GM18519 (cell line): ENCODE measurements at regions not wholly inside any gene's neighbourhood (a gene's known extent, or its start where the extent isn't known, plus 50 kb on each side); places are given as distances from the start of the nearest gene placed in this dataset.
"Not testable (repeated sequence)": the region's sequence is repeated elsewhere in the genome, so short reads cannot be mapped to it uniquely, and the experiment has no call there.

Experiments
- ATAC-seq: cut with Tn5 transposase; IDR thresholded peaks from one replicate; pipeline ENCODE4 v1.9.1; 2021; ENCODE audit warnings: mild to moderate bottlenecking, moderate library complexity; ENCODE audit not compliant: unreplicated experiment, low FRiP score

- ATAC-seq = no peak
Measured at GRCh38 chr10:78420946-78421735, 387.5 kb downstream of the RPS24 start.

- ATAC-seq = not testable (repeated sequence)
Measured at GRCh38 chr10:78424050-78424449, 390.4 kb downstream of the RPS24 start.

- no peak for ATAC-seq
Measured at GRCh38 chr10:78424723-78425122, 391.1 kb downstream of the RPS24 start.

DNA sequence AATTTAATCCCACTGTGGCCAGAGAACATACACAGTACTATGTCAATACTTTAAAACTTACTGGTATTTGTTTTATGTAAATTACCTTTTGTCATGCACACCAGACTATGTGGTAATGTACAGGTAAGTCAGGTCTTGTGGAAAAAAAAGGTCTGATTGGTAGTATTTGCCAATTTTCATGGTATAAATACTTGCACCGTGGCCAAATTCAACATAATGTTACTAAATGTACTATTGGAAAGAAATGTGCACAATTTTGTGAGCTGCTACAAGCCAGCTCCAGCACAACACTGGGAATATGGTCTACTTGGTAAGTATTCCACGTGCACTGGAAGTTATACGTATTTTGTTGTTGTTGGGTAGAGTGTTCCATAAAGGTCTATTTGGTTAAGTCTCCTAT lies 392.5 kb downstream of the RPS24 start:
- no peak for ATAC-seq

GRCh38 chr10:78427497-78428031 lies 393.9 kb downstream of the RPS24 start:
- ATAC-seq = no peak

DNA sequence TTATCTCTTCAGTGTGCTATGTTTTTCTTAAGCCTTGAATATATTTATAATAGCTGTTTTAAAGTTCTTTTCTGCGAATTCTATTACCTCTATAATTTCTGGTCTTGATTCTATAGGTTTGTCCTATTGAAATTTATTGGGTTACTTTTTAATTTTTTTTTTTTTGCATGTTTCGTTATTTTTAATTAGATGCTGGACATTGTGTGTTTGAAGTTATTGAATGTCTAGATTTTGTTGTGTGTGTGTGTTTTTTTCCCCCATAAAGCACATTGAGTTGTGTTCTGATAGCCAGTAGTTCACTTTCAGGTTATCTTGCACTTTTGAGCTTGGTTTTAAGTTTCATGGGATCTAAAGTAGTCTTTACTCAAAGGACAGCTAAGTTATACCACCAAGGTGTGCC lies 394.9 kb downstream of the RPS24 start:
- ATAC-seq = no peak

GRCh38 chr10:78429984-78430383 lies 396.3 kb downstream of the RPS24 start:
- ATAC-seq = no peak

DNA sequence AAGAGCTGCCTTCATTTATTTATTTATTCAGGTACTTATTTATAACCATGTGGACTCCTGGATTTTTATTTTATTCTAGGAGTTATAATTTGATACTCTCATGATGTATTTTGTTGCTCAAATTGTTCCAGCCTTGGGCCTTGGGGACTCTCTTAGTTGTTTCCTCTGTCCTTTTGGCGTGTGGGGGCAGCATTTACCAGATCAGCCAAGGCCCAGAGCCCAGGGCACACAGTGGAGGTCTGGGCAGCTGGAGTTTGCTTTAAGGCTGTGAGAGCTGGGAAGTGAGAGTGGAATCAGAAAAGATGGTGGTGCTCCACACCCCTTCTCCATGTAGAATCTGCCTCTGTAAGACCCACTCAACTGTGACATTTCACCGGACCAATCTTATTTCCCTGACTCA lies 398.9 kb downstream of the RPS24 start:
- ATAC-seq = no peak

GRCh38 chr10:78433076-78433595 lies 399.5 kb downstream of the RPS24 start:
- ATAC-seq = no peak

DNA sequence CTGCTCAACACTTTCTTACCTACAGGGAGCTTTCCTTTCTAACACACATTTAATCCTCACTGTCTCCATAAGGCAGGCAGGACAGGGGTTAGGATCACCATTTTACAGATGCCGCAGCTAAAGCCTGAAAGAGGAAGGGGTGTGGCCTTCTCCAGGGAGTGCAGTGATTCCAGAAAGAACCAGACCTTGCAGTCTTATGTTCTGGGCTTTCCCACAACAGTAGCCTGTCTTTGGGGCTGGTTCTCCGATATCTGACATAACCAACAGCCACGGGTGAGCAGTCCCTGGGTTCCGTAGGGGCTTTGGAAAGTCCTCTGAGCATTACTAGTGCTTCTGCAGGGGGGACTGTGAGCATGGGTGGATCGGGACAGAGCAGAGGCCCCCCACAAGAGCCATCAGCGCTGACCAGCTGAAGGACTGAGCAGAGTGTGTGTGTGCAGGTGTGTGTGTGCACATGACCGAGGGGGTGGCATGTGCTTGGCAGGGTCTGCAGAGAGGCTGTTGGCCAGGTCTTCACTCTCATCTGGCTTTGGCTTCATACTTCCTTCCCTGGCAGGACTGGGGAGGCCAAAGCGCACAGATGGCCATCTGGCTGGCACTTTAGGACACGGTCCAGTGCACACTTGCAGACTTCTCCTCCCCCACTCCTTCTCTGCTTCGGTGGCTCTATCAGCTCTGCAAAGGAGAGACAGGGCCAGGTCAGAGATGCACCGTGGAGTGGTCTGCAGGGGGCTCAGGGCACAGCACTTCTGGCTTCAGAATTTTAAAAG lies 400.3 kb downstream of the RPS24 start:
- no peak for ATAC-seq

GRCh38 chr10:78434886-78435285 lies 401.2 kb downstream of the RPS24 start:
- ATAC-seq = no peak

DNA sequence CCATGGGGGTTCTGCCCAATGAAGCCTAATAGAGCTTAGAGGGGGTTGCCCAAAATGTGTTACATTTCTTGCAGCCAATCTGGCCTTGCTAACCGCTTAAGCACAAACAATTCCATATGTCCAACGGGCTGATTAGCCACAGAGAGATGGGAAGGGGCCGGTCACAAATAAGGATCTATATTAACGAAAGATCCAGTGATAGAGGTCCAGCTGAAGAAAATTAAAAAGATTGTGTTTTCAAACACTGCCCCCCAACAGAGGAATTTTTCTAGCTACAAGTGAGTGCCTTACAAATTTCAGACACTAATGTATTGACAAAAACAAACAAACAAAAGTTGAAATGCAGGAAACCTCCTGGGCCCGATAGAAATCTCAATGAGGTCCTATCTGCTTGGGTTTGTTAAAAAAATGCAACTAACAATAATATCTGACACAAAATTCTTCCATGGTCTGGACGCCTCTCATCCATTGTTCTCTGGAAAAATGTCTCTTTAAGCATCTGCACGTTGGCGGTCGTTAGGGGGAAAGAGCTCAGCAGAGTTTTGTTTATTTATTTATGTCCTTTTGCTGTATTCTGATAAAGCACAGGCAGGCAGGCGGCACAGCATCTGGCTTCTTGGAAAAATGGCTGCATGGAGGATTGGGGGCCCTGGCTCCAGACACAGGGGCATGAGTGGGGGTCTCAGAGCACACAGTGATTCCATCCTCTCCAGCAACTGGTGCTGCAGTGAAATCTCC lies 402.0 kb downstream of the RPS24 start:
- ATAC-seq = no peak

GRCh38 chr10:78436222-78436573 lies 402.5 kb downstream of the RPS24 start:
- no peak for ATAC-seq

DNA sequence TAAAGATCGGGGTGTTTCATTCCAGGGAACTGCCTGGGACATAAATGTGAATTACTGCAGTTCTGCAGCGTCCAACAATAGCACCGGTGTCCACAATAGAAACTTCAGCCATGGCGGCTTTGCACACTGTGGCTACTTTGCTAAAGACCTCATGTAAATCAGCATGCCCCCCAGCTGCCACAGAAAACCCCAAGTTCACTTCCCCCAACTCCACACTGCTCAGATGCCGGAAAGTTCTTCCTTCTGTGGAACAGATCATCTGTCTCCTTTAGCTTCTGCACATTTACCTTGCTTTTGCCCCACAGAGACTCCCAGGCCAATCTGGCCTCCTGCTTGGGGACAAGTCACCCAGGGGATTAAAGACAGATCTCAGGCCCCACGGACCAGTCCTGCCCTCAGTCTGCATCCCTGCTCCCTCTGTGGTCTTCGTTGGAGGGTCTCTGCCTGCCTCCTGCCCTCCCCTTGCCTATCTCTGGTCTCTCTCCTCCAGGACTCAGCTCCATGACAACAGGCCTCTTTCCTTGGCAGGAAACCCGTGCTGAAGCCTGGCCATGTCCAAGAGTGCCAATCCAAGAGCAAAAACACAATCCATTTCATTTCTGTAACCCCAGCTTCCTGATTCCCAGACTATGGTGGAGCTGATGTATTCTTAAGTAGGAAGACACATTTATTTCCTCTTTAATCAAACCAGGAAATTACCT lies 403.2 kb downstream of the RPS24 start:
- no peak for ATAC-seq

DNA sequence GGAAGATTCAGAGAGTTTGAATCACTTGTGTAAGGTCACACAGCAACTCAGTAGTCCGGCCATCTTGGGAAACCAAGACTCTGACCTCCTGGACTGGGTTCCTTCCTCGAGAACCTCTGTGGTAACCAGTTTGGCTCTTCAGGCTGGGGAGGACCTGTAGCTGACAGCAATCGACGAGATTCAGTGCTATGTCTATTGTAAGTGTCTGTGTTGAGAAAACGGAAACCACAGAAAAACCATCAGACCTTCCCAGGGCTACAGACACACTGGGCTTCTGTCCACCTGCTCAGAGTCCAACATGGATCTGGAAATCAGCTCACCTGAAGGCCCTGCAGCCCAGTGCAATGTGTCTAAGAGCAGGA lies 403.7 kb downstream of the RPS24 start:
- ATAC-seq = no peak

- no peak for ATAC-seq
Measured at GRCh38 chr10:78437998-78438906, 404.6 kb downstream of the RPS24 start.

DNA sequence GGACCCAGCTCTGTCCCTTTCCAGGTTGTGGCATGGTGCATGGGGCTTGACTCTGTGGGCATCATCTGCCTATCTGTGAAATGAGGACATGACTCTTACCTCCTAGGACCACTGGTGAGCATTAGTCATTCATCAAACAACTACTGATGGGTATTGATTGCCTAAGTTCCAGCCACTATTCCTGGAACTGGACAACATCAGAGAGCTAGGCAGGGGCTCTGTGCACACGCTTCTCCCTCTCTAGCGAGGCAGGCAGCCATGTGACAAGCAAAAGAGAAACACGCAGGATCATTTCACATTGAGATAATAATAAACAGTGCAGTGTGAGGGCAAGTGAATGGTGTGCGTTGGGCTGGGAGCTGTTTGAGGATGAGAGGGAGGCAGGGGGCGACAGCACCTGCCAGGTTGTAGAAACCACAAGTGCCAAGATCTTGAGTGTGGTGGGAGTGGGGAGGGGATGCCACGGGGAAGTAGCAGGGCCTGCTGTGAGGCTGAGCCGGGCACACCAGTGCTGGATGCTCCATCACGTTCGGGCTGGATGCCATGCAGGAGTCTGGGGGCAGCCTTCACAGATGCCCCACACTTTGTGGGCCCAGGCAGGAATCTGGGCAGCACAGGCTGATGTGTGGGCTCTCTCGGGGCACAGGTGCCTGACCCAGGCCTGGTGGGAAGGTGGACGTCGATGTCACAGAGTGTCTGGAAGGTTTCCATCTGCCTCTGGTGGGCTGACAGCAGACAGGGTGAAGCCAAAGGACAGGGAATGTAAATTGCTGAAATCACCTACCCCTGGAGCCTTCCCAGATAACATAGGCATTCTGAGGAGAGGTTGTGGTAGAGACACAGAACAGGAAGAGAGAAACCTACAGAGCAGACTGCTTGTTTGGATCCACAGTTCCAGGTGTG lies 405.5 kb downstream of the RPS24 start:
- ATAC-seq = no peak

- ATAC-seq = no peak
Measured at GRCh38 chr10:78441010-78441409, 407.3 kb downstream of the RPS24 start.
